Naive thymus-derived CD8-positive, alpha-beta T cell (primary cell): ENCODE measurements at regions not wholly inside any gene's neighbourhood (a gene's known extent, or its start where the extent isn't known, plus 50 kb on each side); places are given as distances from the start of the nearest gene placed in this dataset.

Experiments used
- ATAC-seq, 2 donors: fragments of 150-1000 bp; cut with Tn5 transposase in 1 of 2; sonication (Bioruptor Pico), chemical (Tn5 transposase) in 1 of 2; 1 replicate in 1 of 2; 2 replicates in 1 of 2; pipeline ENCODE4 v1.10.0; 2021; ENCODE audit warnings: mild to moderate bottlenecking in 2 of 2, moderate library complexity in 2 of 2
- POLR2A ChIA-PET: fragments of 350-600 bp; sonication (Branson Sonifier 250); formaldehyde crosslinking; loops from one replicate; lab custom pipeline; 2021; ENCODE audit warnings: antibody characterized with exemption; lab: Charles Lee
- DNase-seq, 10 donors: peaks; one replicate each; pipeline versions ENCODE4 v3.0.0 to v3.0.0-alpha.2; 2020 to 2022
- H3K27ac Mint-ChIP-seq, 10 donors: one replicate each; pipeline ENCODE4 v1.8.0; 2020 to 2022; ENCODE audit warnings: mild to moderate bottlenecking in 10 of 10, mixed read lengths in 10 of 10, moderate library complexity in 4 of 10, inconsistent platforms in 1 of 10
- H3K27me3 Mint-ChIP-seq, 5 donors: one replicate each; pipeline ENCODE4 v1.8.0; 2021 to 2022; ENCODE audit warnings: mixed read lengths in 5 of 5
- H3K36me3 Mint-ChIP-seq, 3 donors: one replicate each; pipeline ENCODE4 v1.8.0; 2020 to 2022; ENCODE audit warnings: mixed read lengths in 3 of 3, mild to moderate bottlenecking in 2 of 3, inconsistent platforms in 1 of 3
- H3K4me1 Mint-ChIP-seq, 4 donors: one replicate each; pipeline ENCODE4 v1.8.0; 2021 to 2022; ENCODE audit warnings: mixed read lengths in 4 of 4
- H3K4me3 Mint-ChIP-seq, 10 donors: one replicate each; pipeline ENCODE4 v1.8.0; 2020 to 2022; ENCODE audit warnings: mild to moderate bottlenecking in 10 of 10, mixed read lengths in 10 of 10, moderate library complexity in 6 of 10, inconsistent platforms in 1 of 10
- H3K9me3 Mint-ChIP-seq, 9 donors: one replicate each; pipeline ENCODE4 v1.8.0; 2020 to 2022; ENCODE audit warnings: mixed read lengths in 9 of 9, mild to moderate bottlenecking in 3 of 9, inconsistent platforms in 1 of 9, moderate library complexity in 1 of 9

GRCh38 chr9:126556560-126557250 is 57.0 kb upstream of the LMX1B start:
- Mint-ChIP-seq H3K4me1 (peaks cover 0 to 3% (median 0%) of the 10 kb centered on the region in 4 donors), H3K27ac (no peak overlapping the region), H3K36me3 (no peaks in the 10 kb centered on the region), H3K4me3 (no peak overlapping the region), H3K9me3 (peaks cover 0 to 1% (median 0%) of the 10 kb centered on the region in 9 donors), H3K27me3 (peaks cover 10 to 33% (median 20%) of the 10 kb centered on the region in 5 donors)
- POLR2A ChIA-PET: no interaction called here
- no peak for ATAC-seq
- DNase-seq: no peak

GRCh38 chr9:126558051-126558665 is 55.6 kb upstream of the LMX1B start:
- H3K36me3 Mint-ChIP-seq: no peaks in the 10 kb centered on the region
- ATAC-seq: peak; percentile 80 to 81
- H3K27ac Mint-ChIP-seq: peak overlapping the region in 1 of 10 donors; percentile 73
- peaks cover 13 to 37% (median 23%) of the 10 kb centered on the region in 5 donors for H3K27me3 Mint-ChIP-seq
- POLR2A ChIA-PET: interaction anchor here (1.0 kb wide), 1 partner anchor 59 kb away, joined by 5 read pairs; no protein-coding TSS in a partner anchor
- H3K4me1 Mint-ChIP-seq: peaks cover 0 to 3% (median 0%) of the 10 kb centered on the region in 4 donors
- peaks cover 0 to 1% (median 0%) of the 10 kb centered on the region in 9 donors for H3K9me3 Mint-ChIP-seq
- peak; percentile 41 to 77 (median 62) for DNase-seq
- no peak overlapping the region for H3K4me3 Mint-ChIP-seq

GRCh38 chr9:126559296-126559695 is 54.4 kb upstream of the LMX1B start:
- ATAC-seq: no peak

GRCh38 chr9:126561582-126561981 is 52.1 kb upstream of the LMX1B start:
- no peaks in the 10 kb centered on the region for H3K36me3 Mint-ChIP-seq
- peaks cover 0 to 3% (median 0%) of the 10 kb centered on the region in 4 donors for H3K4me1 Mint-ChIP-seq
- no peak overlapping the region for H3K4me3 Mint-ChIP-seq
- ATAC-seq (no peak), DNase-seq (no peak)
- no peaks in the 10 kb centered on the region for H3K9me3 Mint-ChIP-seq
- no peak overlapping the region for H3K27ac Mint-ChIP-seq
- H3K27me3 Mint-ChIP-seq: peaks cover 19 to 62% (median 34%) of the 10 kb centered on the region in 5 donors
- POLR2A ChIA-PET: no interaction called here

More at GRCh38 chr9:126559296-126559695, 54.4 kb upstream of the LMX1B start:
- POLR2A ChIA-PET: interaction anchor here (0.5 kb wide), 1 partner anchor 72 kb away, joined by 4 read pairs; no protein-coding TSS in a partner anchor
- no peak overlapping the region for H3K4me3 Mint-ChIP-seq
- H3K36me3 Mint-ChIP-seq: no peaks in the 10 kb centered on the region
- H3K27ac Mint-ChIP-seq: no peak overlapping the region
- DNase-seq: no peak
- H3K4me1 Mint-ChIP-seq: peaks cover 0 to 3% (median 0%) of the 10 kb centered on the region in 4 donors
- no peaks in the 10 kb centered on the region for H3K9me3 Mint-ChIP-seq
- H3K27me3 Mint-ChIP-seq: peaks cover 13 to 46% (median 25%) of the 10 kb centered on the region in 5 donors

- no peak for DNase-seq
- H3K36me3 Mint-ChIP-seq: no peaks in the 10 kb centered on the region
- H3K27me3 Mint-ChIP-seq: peaks cover 26 to 65% (median 37%) of the 10 kb centered on the region in 5 donors
- POLR2A ChIA-PET: no interaction called here
- no peak for ATAC-seq
- H3K27ac Mint-ChIP-seq: no peak overlapping the region
- no peaks in the 10 kb centered on the region for H3K9me3 Mint-ChIP-seq
- no peaks in the 10 kb centered on the region for H3K4me1 Mint-ChIP-seq
- no peak overlapping the region for H3K4me3 Mint-ChIP-seq
Measured at GRCh38 chr9:126563556-126563955, 50.2 kb upstream of the LMX1B start.
